Right renal cortex interstitium (tissue), 3 donors: ENCODE measurements at regions not wholly inside any gene's neighbourhood (a gene's known extent, or its start where the extent isn't known, plus 50 kb on each side); places are given as distances from the start of the nearest gene placed in this dataset.

Experiments used
- DNase-seq, 3 donors: peaks; one replicate each; pipeline ENCODE4 v3.0.0-alpha.2; 2013; ENCODE audit warnings: low read depth in 3 of 3, low spot score in 2 of 3

DNA sequence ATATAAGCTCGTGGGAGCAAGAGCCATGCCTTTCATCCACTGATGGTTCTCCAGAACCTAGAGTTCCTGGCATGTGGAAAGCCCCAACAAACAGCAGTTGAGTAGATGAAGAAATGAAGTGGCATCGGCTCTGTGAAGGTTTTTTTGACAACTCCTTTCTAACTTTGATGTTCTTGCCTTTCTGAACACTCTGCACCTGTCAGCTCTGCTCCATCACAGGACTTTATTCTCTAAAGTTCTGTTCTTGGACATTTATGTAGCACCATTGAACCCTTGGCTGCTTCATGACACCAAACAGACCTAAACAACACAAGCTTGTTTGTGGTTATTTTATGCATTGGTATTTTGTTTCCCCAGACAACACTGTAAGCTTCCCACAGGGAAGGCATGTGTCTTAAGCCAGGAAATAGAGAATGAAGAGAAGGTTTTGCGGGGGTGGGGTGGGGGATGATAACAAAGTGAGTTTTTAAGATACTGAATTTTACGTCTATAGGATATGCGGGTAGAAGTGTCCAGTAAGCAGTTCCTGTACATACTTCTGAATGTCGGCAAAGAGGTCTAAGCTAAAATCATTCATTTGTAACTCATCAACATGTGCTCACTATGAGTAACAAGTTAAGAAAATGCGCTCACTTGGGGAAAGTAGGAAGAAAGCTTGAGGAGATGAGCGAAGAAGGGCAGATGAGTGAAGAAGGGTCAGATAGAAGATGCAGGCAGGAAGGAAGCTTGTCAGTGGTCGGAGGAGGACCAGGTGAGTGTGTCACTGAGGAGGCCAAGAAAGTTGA, 146.0 kb upstream of the PLEKHG7 start:
- no peak for DNase-seq

DNA sequence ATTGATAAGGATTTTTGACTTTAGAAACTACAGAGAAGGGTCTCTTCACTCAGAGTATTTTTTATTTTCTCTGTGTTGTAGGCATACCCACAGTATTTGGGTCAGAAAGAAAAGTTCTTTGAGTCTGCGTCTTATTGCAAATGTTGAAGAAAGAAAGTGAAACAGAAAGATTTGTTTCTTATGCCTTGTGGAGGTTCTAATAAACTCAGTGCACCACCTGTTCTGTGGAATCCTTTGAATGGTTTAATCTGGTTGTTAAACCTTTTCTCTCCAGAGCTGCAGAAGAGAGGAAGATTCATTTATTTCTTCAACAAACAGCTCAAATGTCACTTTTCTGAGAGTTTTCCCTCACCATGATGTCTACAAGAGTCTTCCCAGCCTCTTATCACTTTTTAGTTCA, 146.6 kb upstream of the PLEKHG7 start:
- no peak for DNase-seq

DNA sequence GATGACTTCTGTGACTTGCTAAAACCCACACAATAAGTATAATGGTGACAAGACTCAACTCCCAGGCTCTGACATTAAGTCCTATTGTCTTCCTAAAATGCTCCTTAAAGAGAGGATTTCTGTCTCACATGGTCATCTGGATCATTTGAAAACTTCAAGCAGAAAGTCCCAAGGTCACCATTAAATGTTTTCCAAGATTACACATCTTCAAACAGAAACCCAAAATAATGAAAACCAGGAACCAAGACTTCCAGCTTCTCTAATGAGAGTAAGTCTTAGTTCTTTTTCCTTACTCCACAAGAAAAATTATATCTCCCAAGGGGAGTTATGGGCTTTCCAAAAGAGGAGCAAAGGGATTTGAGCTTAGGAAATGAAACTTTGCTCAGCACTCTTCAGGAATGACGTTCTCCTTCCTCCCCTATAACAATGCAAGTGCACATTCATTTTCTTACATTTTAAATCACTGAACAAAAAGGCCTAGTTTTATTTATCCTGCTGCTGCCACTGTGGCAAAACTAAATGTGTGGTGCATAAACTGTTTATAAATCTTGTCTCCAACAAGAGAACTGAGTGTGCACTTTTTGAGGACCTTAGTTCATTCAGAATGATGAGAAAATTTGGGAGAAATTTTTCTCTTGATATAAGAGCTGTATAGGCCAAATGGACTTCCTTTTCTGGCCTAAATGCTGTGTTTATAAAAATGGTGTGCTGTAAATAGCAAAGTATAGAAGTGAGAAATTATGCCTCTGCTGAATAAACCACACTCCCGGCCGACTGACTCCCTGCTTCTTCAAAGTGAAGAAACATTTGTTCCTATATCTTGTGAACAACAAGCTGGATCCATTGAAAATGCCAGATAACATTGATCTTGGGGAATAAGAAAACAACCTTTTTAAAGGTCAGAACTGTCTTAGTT, 148.4 kb upstream of the PLEKHG7 start:
- no peak for DNase-seq

DNA sequence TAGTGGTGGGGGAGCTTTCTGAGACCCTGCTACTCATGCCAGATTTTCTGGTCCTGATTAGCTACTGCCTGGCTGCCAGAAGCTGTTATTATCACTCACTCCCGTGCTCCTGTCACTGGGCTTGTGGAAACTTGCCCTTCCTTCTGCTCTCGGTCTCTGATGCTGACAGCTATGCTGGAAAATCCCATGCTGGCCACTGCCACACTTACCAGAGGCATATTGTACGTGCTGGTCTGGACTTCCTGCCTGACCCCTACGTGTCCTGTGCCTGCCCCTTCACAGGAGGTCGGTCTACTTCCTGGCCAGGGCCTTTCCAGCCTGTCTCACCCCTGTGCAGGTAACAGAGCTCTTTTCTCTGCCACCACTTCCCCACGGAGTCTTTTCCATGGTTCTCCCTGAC, 149.4 kb upstream of the PLEKHG7 start:
- no peak for DNase-seq

DNA sequence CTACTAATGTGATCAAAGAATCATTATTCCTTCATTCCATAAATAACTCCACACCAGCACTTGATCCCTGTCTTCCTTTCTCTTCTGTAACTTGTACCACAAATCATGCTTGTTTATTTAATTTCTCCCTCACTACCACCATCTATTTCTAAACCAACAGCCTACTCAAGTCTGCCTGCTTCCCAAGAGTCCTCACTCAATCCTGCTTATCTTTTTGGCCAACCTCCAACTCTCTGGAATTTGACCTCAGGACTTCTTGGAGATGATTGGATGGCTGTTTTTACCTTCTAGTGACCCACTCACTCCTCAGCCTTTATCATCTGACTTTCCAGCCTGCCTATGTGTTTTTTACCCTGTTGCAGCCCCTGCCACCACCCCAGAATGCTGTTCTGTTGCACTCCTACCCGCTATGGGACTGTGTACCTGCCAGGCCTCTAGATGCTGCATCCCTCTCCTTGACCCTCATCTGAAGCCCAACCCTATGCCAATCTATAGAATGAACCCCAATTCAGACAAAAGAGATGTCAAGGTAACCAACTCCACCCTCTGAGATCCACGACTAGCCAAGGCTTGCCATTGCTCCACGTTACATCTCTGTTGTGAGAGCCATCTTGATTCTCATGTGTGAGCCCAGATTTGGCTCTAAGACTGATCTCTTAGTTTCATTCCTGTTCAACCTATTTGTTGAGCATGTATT, 150.2 kb upstream of the PLEKHG7 start:
- DNase-seq: no peak

DNA sequence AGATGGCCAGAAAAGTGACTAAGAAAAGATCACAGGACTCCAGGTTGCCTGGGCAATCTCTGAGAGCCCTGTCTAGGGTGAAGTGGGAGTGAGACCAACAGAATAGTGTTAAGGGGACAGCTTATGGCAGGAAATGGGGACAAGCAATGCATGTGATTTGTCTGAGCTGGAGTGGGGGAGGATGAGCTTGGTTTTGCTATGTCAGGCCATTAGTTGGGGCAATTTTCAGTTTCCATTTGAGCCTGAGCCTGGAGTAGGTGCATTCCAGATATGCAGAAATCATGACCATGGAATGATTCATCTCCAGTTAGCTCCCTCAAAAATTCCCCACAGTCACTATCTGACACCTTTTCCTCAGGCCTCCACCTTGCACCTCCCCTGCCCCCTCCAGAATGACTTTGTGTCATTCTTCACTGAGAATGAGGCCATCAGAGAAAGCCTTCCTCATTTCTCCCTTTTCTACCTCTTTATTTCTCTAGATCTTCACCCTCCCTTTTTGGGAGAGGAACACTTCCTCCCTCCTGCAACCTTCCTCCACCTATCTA, 150.9 kb upstream of the PLEKHG7 start:
- DNase-seq: no peak

DNA sequence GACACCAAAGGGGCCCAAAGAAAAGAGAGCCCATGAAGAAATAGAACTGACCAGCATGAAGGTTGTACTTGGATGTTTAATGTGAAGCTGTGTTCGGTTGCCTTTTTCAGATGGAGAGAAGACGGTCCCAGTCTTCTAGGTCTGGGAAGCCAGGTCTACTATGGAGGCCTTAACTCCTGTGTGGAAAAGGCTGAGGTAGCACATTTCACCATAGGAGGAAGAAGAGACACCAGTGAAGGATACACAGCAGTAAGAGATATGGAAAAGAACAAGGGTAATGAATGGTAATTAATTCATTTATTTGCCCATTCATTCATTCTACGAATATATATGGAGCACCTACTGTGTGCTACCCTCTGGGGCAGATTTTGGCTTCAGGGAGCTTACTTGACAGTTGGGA, 151.6 kb upstream of the PLEKHG7 start:
- DNase-seq: no peak

DNA sequence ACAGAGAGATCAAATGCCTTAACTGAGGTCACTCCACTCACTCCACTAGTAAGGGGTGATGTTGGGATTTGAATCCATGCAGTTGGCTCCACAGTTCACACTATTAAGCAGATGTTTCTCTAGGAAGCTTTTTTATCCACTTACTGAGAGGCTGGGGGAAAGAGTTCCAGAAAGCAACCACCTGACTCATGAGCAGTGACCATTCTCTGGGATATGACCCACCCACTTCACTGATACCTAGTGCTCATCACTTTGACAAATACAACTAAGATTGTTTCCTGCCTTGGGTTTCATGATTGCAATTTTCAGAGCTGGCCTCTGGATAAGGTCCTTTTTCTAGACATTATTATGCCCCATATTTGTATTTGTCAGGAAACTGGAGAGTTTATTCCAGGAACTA, 152.1 kb upstream of the PLEKHG7 start:
- no peak for DNase-seq

DNA sequence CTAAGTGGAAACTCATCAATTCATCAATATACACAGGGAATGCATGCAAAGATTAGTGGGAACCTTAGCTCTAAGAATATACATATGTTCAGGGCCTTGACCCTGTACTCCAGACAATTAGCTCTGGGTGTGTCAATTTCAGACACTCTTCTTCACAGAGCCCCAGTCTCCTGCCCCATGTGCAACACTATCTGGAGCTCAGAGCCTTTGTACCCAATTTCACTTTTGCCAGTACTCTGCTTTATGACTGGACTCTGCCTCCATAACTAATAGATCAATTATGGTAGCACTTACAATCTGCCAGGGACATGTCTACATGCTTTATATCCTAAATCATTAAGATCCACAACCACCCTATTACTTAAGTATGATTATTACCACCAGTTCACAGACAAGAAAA, 152.5 kb upstream of the PLEKHG7 start:
- DNase-seq: no peak

DNA sequence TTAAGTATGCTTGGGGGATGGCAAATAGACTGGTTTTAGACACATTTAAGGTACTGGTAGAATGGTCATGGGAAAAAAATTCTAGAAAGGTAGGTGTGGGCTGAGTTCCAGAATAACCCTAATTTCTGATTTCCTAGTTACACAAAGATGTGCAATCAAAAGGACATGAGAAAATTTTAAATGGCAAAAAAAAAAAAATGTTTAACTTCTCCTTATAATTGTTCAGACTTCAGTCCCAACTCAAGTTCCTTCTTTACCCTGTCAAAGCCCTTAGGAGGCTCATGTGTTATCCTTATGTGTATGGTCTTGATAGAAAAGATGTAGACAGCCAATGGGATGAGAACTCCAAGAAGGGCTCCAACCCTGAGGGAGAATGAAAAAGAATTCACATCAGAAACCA, 153.3 kb upstream of the PLEKHG7 start:
- DNase-seq: no peak

DNA sequence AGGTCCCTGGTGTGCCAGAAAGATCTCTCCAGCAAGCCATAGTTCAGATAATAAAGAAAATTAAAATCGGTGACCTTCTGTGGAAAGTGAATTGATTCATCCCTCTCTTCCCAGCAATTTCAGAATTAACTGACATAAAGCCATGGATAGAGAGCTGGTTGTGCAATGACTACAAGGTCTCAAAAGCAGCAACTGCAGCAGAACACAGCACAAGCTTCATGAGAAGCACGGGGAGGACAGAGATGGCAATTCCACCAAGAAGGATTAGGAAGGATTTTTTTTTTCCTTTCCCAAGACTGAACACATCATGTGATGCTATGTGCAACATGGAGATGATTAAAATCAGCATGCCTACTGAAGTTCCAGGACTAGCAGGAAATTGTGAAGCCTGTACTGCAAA, 154.9 kb upstream of the PLEKHG7 start:
- no peak for DNase-seq

DNA sequence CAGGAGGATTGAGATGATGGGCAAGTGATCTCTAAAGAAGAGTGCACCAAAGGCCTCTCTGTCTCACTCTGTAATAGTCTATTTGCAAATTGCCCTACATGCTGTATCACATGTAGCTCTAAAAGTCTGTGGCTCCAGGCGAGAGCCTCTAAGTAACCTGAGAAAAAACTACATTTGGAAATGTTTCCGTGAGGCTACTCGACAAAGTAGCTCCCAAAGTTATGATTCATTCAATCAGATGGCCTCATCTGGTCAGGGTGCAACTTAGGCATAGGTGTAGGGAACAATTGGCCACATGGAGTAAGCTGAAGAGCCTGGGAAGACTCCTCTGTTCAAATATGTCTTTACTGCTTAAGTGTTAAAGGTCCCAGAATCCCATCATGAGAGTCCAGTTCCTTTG, 155.4 kb upstream of the PLEKHG7 start:
- DNase-seq: no peak

DNA sequence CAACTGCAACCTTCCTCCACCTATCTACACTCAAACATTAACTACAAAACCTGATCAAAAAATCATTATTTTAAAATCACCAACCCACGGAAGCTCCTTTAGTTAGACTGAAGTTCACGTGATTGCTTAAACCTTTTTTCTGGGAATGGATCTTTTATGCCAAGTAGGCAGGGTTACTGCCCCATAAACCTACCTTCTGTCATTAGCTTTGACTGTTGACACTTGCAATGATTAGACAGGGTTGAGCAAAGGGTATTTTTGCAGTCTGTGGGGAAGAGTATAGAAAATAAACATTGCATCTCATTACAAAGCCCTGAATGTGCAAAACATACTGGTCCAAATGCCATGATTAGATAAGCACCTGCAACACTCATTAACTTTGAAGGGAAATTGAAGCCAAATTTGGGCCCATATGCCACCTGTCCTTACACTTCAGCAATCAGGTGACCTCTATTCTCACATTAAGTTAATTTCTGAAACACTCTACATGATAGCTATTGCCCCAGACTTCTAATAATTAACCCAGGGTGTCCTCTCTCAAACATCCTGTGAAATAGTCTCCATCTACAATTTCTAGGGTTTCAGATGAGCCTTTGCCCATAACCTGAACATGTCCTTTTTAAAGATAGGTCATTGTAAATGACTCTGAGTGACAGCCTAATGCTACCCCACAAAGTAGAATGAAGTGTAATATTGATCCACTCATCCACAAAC, 156.0 kb upstream of the PLEKHG7 start:
- no peak for DNase-seq

DNA sequence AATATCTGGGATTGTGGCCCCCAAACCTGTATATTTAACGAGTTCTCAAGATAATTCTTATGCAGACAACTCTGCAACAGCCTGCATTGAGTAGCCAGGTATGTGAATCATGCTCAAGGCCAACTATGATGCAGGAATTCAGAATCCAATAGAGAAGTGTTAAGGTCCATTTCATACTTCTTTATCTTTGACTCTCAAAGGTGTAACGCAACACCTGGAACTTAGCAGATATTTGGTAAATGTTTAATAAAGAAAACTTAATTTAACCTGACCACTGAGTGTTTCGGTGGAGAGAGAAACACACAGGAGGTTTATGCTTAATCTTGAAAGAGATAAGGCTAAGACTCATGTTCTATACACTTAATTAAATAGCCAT, 156.5 kb upstream of the PLEKHG7 start:
- no peak for DNase-seq

DNA sequence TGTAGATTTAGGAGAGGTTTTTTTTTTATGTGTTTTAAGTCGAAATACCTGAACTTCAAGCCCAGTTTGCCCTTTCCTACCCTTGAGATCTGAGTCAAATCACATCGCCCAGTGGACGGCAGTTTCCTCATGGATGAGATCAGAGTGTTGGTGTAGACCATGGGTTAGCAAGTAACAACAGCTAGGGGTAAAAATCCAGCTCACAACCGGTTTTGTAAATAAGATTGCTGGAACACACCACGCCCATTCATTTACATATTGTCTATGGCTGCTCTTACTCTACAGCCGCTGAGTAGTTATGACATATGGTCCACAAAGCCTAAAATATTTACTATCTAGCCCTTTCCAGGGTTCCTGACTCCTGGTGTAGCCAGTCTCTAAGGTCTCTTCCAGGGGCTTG, 158.5 kb upstream of the PLEKHG7 start:
- no peak for DNase-seq

DNA sequence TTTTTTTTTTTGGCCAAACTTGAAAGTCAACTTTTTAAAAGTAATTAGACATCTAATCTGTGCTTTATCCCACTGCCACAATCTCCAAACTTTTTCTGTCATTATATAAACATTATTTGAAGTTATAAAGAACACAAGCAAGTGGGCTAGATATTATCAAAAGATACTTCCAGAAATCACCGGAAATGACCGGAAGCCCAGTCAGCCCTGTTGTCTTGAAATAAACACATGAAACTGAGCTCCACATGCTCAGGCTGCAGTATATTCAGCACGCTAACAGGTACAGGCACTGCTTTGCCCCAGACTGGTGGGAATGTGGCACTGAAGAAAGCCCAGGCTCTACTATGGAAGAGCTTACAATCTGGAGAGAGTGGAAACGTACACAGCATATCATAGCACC, 158.9 kb upstream of the PLEKHG7 start:
- DNase-seq: no peak

DNA sequence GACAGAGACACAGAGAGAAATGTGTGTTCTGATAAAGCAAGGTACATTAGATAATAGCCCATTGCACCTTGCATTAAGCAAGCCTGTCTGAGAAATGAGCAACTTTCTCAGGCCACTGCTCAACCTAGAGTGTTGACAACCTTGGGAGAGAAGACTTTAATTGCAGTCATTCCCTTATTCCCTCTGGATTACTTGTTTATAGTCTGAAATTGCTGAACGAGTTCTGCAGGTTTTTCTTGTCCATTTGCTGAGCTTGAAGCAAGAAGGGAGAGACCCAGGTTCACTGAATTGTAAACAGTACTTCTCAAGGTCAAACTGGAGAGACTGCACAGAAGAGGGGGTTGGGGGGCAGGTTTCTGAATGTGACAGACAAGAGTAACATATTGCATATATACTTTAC, 159.4 kb upstream of the PLEKHG7 start:
- peak in 2 of 3 donors; percentile 62 to 70 for DNase-seq

DNA sequence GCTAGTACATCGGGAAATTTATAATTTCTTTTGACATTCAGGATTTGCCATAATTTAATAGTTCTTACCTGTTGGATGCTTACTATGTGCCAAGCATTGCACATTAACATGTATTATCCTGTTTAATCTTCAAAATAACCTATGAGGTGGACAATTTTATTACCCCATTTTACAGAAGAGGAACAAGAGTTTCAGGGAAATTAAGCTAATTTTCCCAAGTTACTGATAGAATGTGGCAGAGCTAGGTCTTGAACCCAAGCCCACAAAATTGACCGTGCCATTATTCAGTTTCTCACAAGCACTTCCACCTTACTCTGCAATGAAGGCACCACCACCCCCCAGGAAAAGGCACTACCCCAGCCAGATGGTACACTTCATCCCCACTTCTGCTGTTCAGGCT, 161.1 kb upstream of the PLEKHG7 start:
- DNase-seq: no peak

DNA sequence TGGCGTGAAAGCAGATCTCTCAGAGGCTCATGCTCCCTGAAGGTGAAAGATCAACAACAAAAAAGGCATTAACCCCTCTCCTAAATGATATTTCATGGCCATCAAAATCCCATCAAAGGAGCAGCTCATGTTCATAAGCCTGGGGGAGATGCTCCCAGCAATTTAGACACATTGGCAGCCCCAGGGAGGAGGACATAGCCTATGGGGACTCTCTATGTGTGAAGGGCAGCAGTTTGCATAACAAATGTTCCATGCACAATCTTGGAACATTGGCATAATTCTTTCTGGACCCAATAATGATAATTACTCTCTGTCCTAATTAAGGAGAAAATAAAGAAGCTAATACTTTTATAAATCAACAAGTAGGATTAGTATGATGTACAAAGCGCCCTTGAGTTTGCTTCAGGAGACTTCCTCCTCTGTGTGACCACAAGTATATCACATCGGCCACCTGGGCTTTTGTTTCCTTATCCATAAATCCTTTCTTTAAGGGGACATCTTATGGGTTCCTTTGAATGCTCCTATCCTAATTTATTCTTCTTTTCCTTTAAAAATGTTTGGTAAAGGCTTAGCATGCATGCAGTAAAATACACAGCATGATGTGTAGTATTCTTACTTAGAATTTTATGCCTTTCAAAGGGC, 161.9 kb upstream of the PLEKHG7 start:
- DNase-seq: no peak
